Sigmoid colon (tissue), 4 donors: ENCODE measurements at regions not wholly inside any gene's neighbourhood (a gene's known extent, or its start where the extent isn't known, plus 50 kb on each side); places are given as distances from the start of the nearest gene placed in this dataset.

ENCODE experiments used
- CTCF ChIP-seq, 4 experiments: fragments of 450-650 bp in 3 of 4; fragments of 200-600 bp in 1 of 4; IDR thresholded peaks; one replicate each; pipeline ENCODE4 v1.5.1; 2016 to 2019; ENCODE audit warnings: antibody characterized with exemption in 4 of 4, mild to moderate bottlenecking in 3 of 4, moderate library complexity in 2 of 4
- POLR2A ChIP-seq, 2 donors: fragments of 450-650 bp; IDR thresholded peaks; one replicate each; pipeline ENCODE4 v1.6.1; 2016; ENCODE audit warnings: antibody characterized with exemption in 2 of 2, mild to moderate bottlenecking in 2 of 2, moderate library complexity in 2 of 2
- POLR2AphosphoS5 ChIP-seq, 4 donors: sonication (generic); formaldehyde crosslinking; IDR thresholded peaks; one replicate each; pipeline ENCODE4 v1.6.1; 2017; ENCODE audit warnings: antibody characterized with exemption in 4 of 4

GRCh38 chr9:86575825-86576525, 221.8 kb upstream of the TUT7 start:
- TF ChIP-seq POLR2AphosphoS5 (IDR thresholded peaks at IDR 0.05): no peak
- TF ChIP-seq CTCF (IDR thresholded peaks at IDR 0.05): no peak
- TF ChIP-seq POLR2A (IDR thresholded peaks at IDR 0.05): no peak
